ENCODE measurements at regions not wholly inside any gene's neighbourhood (a gene's known extent, or its start where the extent isn't known, plus 50 kb on each side); places are given as distances from the start of the nearest gene placed in this dataset.

DNA sequence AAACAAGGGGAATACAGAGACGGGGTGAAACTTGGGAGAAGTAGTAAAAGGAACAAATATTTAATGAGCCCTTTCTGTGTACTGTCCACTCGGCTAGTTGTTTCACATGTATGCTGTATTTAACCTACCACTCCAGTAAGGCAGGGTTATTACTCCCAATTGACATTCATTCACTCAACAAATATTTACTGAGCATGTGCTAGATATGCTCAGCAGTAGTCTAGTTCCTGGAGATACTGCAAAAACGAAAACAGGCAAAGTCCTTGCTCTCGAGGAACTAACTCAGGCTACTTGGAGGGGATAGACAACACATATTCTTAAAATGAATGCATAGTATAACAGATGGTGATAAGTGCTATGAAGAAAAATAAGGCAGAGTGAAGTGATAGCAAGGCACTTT lies 207.3 kb downstream of the SS18 start:
- Histone ChIP-seq H3K27ac (ENCODE audit: low read depth, low read length, poor library complexity, severe bottlenecking) (no peak overlapping the region), H3K4me1 (ENCODE audit: insufficient read depth, low read length, severe bottlenecking) (no peaks in the 10 kb centered on the region), H3K4me2 (ENCODE audit: low read length) (no peak overlapping the region), H3K9ac (ENCODE audit: low read length) (no peak overlapping the region), H4K20me1 (ENCODE audit: insufficient read depth, low read length) (no peaks in the 10 kb centered on the region), H3K9me2 (ENCODE audit: low read depth, low read length) (no peaks in the 10 kb centered on the region), H3K79me2 (ENCODE audit: insufficient read depth, low read length) (no peaks in the 10 kb centered on the region), H3K36me3 (ENCODE audit: insufficient read depth, low read length) (no peaks in the 10 kb centered on the region), H3F3A (ENCODE audit: insufficient read depth, low read length) (no peaks in the 10 kb centered on the region), H2AFZ (ENCODE audit: low read length) (no peak overlapping the region), H3K4me3 (ENCODE audit: low read depth, low read length, poor library complexity, severe bottlenecking) (no peak overlapping the region), H3K27me3 (ENCODE audit: insufficient read depth, low read length) (no peaks in the 10 kb centered on the region), H3K9me3 (ENCODE audit: low read length) (no peaks in the 10 kb centered on the region)
- TF ChIP-seq, protein P1, sequence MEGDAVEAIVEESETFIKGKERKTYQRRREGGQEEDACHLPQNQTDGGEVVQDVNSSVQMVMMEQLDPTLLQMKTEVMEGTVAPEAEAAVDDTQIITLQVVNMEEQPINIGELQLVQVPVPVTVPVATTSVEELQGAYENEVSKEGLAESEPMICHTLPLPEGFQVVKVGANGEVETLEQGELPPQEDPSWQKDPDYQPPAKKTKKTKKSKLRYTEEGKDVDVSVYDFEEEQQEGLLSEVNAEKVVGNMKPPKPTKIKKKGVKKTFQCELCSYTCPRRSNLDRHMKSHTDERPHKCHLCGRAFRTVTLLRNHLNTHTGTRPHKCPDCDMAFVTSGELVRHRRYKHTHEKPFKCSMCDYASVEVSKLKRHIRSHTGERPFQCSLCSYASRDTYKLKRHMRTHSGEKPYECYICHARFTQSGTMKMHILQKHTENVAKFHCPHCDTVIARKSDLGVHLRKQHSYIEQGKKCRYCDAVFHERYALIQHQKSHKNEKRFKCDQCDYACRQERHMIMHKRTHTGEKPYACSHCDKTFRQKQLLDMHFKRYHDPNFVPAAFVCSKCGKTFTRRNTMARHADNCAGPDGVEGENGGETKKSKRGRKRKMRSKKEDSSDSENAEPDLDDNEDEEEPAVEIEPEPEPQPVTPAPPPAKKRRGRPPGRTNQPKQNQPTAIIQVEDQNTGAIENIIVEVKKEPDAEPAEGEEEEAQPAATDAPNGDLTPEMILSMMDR (IDR thresholded peaks at IDR 0.05; ENCODE audit: low read length): no peak
- TF ChIP-seq EZH2 (IDR thresholded peaks at IDR 0.05; ENCODE audit: borderline replicate concordance, low read length): no peak

DNA sequence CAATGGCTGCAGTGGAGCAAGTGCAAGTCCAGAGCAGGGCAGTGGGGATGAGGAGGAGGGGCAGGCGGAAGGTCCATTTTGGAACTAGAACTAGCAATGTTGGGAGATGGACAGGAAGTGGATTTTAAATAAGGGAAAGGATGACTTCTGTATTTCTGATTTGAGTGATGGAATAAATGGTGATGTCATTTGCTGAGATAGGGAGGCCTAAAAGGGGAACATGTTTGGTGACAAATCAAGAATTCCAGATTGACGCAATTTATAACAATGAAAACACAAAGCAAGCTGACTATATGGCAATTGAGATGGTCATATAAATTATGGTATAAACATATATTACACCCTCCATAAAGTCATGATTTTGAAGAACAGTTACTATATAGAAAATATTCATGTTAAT lies 209.3 kb downstream of the SS18 start:
- Histone ChIP-seq H3K4me3 (ENCODE audit: low read depth, low read length, poor library complexity, severe bottlenecking) (no peak overlapping the region), H3K27me3 (ENCODE audit: insufficient read depth, low read length) (no peaks in the 10 kb centered on the region), H3K9ac (ENCODE audit: low read length) (no peak overlapping the region), H3K4me2 (ENCODE audit: low read length) (no peak overlapping the region), H3K9me3 (ENCODE audit: low read length) (no peaks in the 10 kb centered on the region), H3K4me1 (ENCODE audit: insufficient read depth, low read length, severe bottlenecking) (no peaks in the 10 kb centered on the region), H2AFZ (ENCODE audit: low read length) (no peak overlapping the region), H3F3A (ENCODE audit: insufficient read depth, low read length) (no peaks in the 10 kb centered on the region), H3K36me3 (ENCODE audit: insufficient read depth, low read length) (no peaks in the 10 kb centered on the region), H3K27ac (ENCODE audit: low read depth, low read length, poor library complexity, severe bottlenecking) (no peak overlapping the region), H3K79me2 (ENCODE audit: insufficient read depth, low read length) (no peaks in the 10 kb centered on the region), H3K9me2 (ENCODE audit: low read depth, low read length) (no peaks in the 10 kb centered on the region), H4K20me1 (ENCODE audit: insufficient read depth, low read length) (no peaks in the 10 kb centered on the region)
- no peak for TF ChIP-seq EZH2 (IDR thresholded peaks at IDR 0.05; ENCODE audit: borderline replicate concordance, low read length)
- TF ChIP-seq, protein P1 (IDR thresholded peaks at IDR 0.05; ENCODE audit: low read length): no peak

DNA sequence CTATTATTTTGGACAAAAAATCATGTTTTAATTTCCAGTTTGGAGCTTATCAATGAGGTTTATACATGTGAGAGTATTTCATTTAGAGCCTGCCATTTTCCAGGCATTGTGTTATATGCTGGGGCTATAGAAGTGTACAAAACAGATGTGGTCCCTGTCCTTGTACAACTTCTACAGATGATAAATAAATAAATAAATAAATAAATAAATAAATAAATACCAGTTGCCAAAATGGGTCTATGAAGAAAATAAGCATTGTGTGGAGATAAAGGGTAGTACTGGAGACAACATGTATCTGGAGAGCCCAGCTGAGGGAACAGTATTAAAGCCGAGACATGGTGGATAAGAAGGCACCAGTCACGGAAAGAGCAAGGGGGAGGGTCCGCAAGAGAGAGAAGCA lies 210.0 kb downstream of the SS18 start:
- Histone ChIP-seq H3K9me2 (ENCODE audit: low read depth, low read length) (no peaks in the 10 kb centered on the region), H4K20me1 (ENCODE audit: insufficient read depth, low read length) (no peaks in the 10 kb centered on the region), H3K27me3 (ENCODE audit: insufficient read depth, low read length) (no peaks in the 10 kb centered on the region), H3K79me2 (ENCODE audit: insufficient read depth, low read length) (no peaks in the 10 kb centered on the region), H3K27ac (ENCODE audit: low read depth, low read length, poor library complexity, severe bottlenecking) (no peak overlapping the region), H3K9me3 (ENCODE audit: low read length) (no peaks in the 10 kb centered on the region), H3K4me3 (ENCODE audit: low read depth, low read length, poor library complexity, severe bottlenecking) (no peak overlapping the region), H3K9ac (ENCODE audit: low read length) (no peak overlapping the region), H3F3A (ENCODE audit: insufficient read depth, low read length) (no peaks in the 10 kb centered on the region), H3K36me3 (ENCODE audit: insufficient read depth, low read length) (no peaks in the 10 kb centered on the region), H2AFZ (ENCODE audit: low read length) (no peak overlapping the region), H3K4me1 (ENCODE audit: insufficient read depth, low read length, severe bottlenecking) (no peaks in the 10 kb centered on the region), H3K4me2 (ENCODE audit: low read length) (no peak overlapping the region)
- TF ChIP-seq, protein P1 (IDR thresholded peaks at IDR 0.05; ENCODE audit: low read length): no peak

Measured in OCI-LY1 (cell line).